ENCODE measurements at regions not wholly inside any gene's neighbourhood (a gene's known extent, or its start where the extent isn't known, plus 50 kb on each side); places are given as distances from the start of the nearest gene placed in this dataset.

- ChIA-PET CTCF (no interaction called here), POLR2A (no interaction called here)
- H3K27me3 ChIP-seq (replicated peaks; ENCODE audit: control insufficient read depth, insufficient read depth, low read length): no peaks in the 10 kb centered on the region
- intact Hi-C loops (cut with micrococcal nuclease; ENCODE audit: unreplicated experiment): no loop called here
- no peaks in the 10 kb centered on the region for H3K4me1 ChIP-seq
- H3K4me3 ChIP-seq (ENCODE audit: low read depth, low read length): no peak overlapping the region
- TF ChIP-seq CTCF (IDR thresholded peaks at IDR 0.05; ENCODE audit: insufficient read depth in 1 of 2, low read depth in 1 of 2, low read length in 1 of 2, severe bottlenecking in 1 of 2, unreplicated experiment in 1 of 2): no peak
- Mint-ChIP-seq H3K9me3 (ENCODE audit: unreplicated experiment) (no peaks in the 10 kb centered on the region), H3K27ac (ENCODE audit: unreplicated experiment) (no peak overlapping the region), H3K27me3 (ENCODE audit: insufficient read depth, unreplicated experiment) (peaks cover 6% of the 10 kb centered on the region), H3K36me3 (ENCODE audit: insufficient read depth, unreplicated experiment) (no peaks in the 10 kb centered on the region), H3K4me3 (ENCODE audit: unreplicated experiment) (no peak overlapping the region), H3K4me1 (ENCODE audit: low read depth, unreplicated experiment) (no peaks in the 10 kb centered on the region)
- no peaks in the 10 kb centered on the region for H3K9me3 ChIP-seq
- no peaks in the 10 kb centered on the region for H3K36me3 ChIP-seq (ENCODE audit: control insufficient read depth, insufficient read depth, low read length)
- no peak for DNase-seq
- BruUV-seq (replicated peaks): no TSS peak
These were observed 157.8 kb upstream of the TRPC6 start for GRCh38 chr11:101741479-101742175.

- intact Hi-C loops (cut with micrococcal nuclease; ENCODE audit: unreplicated experiment): no loop called here
- H3K9me3 Mint-ChIP-seq (ENCODE audit: unreplicated experiment): no peaks in the 10 kb centered on the region
- no peaks in the 10 kb centered on the region for H3K36me3 ChIP-seq (ENCODE audit: control insufficient read depth, insufficient read depth, low read length)
- H3K4me1 ChIP-seq: no peaks in the 10 kb centered on the region; the same call in 1 of the 2 replicates
- H3K4me3 ChIP-seq (ENCODE audit: low read depth, low read length): no peak overlapping the region
- H3K27me3 Mint-ChIP-seq (ENCODE audit: insufficient read depth, unreplicated experiment): peaks cover 6% of the 10 kb centered on the region
- BruUV-seq (replicated peaks): no TSS peak
- ChIA-PET POLR2A (no interaction called here), CTCF (no interaction called here)
- no peak overlapping the region for H3K4me3 Mint-ChIP-seq (ENCODE audit: unreplicated experiment)
- no peak overlapping the region for H3K27ac Mint-ChIP-seq (ENCODE audit: unreplicated experiment)
- no peaks in the 10 kb centered on the region for H3K4me1 Mint-ChIP-seq (ENCODE audit: low read depth, unreplicated experiment)
- no peaks in the 10 kb centered on the region for H3K27me3 ChIP-seq (replicated peaks; ENCODE audit: control insufficient read depth, insufficient read depth, low read length)
- no peak for DNase-seq
- no peaks in the 10 kb centered on the region for H3K9me3 ChIP-seq
- TF ChIP-seq CTCF (IDR thresholded peaks at IDR 0.05; ENCODE audit: insufficient read depth in 1 of 2, low read depth in 1 of 2, low read length in 1 of 2, severe bottlenecking in 1 of 2, unreplicated experiment in 1 of 2): no peak
- H3K36me3 Mint-ChIP-seq (ENCODE audit: insufficient read depth, unreplicated experiment): no peaks in the 10 kb centered on the region
These were observed 157.3 kb upstream of the TRPC6 start for GRCh38 chr11:101741061-101741460.

GRCh38 chr11:101738452-101738851 is 154.6 kb upstream of the TRPC6 start:
- Histone ChIP-seq H3K4me1 (no peaks in the 10 kb centered on the region; the same call in 1 of the 2 replicates), H3K27me3 (replicated peaks; ENCODE audit: control insufficient read depth, insufficient read depth, low read length) (no peaks in the 10 kb centered on the region), H3K9me3 (no peaks in the 10 kb centered on the region), H3K4me3 (ENCODE audit: low read depth, low read length) (no peak overlapping the region), H3K36me3 (ENCODE audit: control insufficient read depth, insufficient read depth, low read length) (no peaks in the 10 kb centered on the region)
- CTCF ChIA-PET: no interaction called here
- Mint-ChIP-seq H3K4me1 (ENCODE audit: low read depth, unreplicated experiment) (no peaks in the 10 kb centered on the region), H3K9me3 (ENCODE audit: unreplicated experiment) (no peaks in the 10 kb centered on the region), H3K27me3 (ENCODE audit: insufficient read depth, unreplicated experiment) (peaks cover 6% of the 10 kb centered on the region), H3K27ac (ENCODE audit: unreplicated experiment) (no peak overlapping the region), H3K4me3 (ENCODE audit: unreplicated experiment) (no peak overlapping the region), H3K36me3 (ENCODE audit: insufficient read depth, unreplicated experiment) (no peaks in the 10 kb centered on the region)
- DNase-seq: no peak
- no peak for TF ChIP-seq CTCF (IDR thresholded peaks at IDR 0.05; ENCODE audit: insufficient read depth in 1 of 2, low read depth in 1 of 2, low read length in 1 of 2, severe bottlenecking in 1 of 2, unreplicated experiment in 1 of 2)
- BruUV-seq (replicated peaks): no TSS peak
- POLR2A ChIA-PET: no interaction called here
- intact Hi-C loops (cut with micrococcal nuclease; ENCODE audit: unreplicated experiment): no loop called here

Data from Caco-2 (cell line).